ENCODE measurements at regions not wholly inside any gene's neighbourhood (a gene's known extent, or its start where the extent isn't known, plus 50 kb on each side); places are given as distances from the start of the nearest gene placed in this dataset.

DNA sequence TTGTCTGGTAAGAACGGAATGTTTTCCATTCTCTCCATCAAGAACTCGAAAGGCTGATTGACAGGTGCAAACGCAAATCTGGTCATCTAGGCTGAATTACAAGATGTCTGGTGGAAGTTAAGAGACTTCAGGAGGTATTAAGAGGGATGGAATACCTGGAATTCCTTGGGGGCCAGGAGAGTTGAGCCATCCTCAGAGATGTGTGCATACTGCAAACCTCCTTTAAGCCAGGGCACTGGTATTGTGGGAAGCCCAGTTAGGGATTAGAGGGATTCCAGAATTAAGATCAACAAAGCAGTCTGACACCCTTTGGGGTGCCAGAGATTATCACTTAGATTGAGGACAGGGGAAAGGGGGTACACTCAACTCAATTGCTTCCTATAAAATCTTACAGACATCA is 151.4 kb downstream of the VCX3A start:
- TF ChIP-seq, protein P1, sequence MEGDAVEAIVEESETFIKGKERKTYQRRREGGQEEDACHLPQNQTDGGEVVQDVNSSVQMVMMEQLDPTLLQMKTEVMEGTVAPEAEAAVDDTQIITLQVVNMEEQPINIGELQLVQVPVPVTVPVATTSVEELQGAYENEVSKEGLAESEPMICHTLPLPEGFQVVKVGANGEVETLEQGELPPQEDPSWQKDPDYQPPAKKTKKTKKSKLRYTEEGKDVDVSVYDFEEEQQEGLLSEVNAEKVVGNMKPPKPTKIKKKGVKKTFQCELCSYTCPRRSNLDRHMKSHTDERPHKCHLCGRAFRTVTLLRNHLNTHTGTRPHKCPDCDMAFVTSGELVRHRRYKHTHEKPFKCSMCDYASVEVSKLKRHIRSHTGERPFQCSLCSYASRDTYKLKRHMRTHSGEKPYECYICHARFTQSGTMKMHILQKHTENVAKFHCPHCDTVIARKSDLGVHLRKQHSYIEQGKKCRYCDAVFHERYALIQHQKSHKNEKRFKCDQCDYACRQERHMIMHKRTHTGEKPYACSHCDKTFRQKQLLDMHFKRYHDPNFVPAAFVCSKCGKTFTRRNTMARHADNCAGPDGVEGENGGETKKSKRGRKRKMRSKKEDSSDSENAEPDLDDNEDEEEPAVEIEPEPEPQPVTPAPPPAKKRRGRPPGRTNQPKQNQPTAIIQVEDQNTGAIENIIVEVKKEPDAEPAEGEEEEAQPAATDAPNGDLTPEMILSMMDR (IDR thresholded peaks at IDR 0.05; ENCODE audit: insufficient read depth, low read length) = no peak
- TF ChIP-seq, protein P2, sequence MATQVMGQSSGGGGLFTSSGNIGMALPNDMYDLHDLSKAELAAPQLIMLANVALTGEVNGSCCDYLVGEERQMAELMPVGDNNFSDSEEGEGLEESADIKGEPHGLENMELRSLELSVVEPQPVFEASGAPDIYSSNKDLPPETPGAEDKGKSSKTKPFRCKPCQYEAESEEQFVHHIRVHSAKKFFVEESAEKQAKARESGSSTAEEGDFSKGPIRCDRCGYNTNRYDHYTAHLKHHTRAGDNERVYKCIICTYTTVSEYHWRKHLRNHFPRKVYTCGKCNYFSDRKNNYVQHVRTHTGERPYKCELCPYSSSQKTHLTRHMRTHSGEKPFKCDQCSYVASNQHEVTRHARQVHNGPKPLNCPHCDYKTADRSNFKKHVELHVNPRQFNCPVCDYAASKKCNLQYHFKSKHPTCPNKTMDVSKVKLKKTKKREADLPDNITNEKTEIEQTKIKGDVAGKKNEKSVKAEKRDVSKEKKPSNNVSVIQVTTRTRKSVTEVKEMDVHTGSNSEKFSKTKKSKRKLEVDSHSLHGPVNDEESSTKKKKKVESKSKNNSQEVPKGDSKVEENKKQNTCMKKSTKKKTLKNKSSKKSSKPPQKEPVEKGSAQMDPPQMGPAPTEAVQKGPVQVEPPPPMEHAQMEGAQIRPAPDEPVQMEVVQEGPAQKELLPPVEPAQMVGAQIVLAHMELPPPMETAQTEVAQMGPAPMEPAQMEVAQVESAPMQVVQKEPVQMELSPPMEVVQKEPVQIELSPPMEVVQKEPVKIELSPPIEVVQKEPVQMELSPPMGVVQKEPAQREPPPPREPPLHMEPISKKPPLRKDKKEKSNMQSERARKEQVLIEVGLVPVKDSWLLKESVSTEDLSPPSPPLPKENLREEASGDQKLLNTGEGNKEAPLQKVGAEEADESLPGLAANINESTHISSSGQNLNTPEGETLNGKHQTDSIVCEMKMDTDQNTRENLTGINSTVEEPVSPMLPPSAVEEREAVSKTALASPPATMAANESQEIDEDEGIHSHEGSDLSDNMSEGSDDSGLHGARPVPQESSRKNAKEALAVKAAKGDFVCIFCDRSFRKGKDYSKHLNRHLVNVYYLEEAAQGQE (IDR thresholded peaks at IDR 0.05; ENCODE audit: insufficient replicate concordance, low read depth) = no peak
- TF ChIP-seq POLR2AphosphoS5 (IDR thresholded peaks at IDR 0.05; ENCODE audit: low read depth) (no peak), GABPA (IDR thresholded peaks at IDR 0.05; ENCODE audit: low read depth) (no peak), SPI1 (IDR thresholded peaks at IDR 0.05; ENCODE audit: borderline replicate concordance, low read depth) (no peak)

All from HL-60 (cell line).